ENCODE measurements at regions not wholly inside any gene's neighbourhood (a gene's known extent, or its start where the extent isn't known, plus 50 kb on each side); places are given as distances from the start of the nearest gene placed in this dataset.

DNA sequence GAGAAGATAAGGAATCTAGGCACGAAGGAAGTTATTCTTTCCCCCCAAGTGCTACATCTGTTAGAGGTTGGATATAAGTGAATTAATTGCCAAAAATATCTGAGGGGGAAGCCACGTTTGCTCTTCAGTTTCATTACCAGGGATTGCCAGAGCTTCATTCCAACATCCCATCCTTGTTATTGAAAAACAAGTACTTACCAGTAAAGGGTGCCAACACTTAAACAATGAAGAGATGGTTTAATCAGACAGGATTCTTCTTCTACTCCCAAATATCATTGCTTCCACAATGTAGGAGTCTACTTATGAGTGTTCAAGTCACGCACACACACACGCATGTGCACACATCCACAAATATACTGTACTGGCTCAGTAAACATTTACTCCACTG lies 312.4 kb downstream of the RPAP3 start:
- TF ChIP-seq, protein P1, sequence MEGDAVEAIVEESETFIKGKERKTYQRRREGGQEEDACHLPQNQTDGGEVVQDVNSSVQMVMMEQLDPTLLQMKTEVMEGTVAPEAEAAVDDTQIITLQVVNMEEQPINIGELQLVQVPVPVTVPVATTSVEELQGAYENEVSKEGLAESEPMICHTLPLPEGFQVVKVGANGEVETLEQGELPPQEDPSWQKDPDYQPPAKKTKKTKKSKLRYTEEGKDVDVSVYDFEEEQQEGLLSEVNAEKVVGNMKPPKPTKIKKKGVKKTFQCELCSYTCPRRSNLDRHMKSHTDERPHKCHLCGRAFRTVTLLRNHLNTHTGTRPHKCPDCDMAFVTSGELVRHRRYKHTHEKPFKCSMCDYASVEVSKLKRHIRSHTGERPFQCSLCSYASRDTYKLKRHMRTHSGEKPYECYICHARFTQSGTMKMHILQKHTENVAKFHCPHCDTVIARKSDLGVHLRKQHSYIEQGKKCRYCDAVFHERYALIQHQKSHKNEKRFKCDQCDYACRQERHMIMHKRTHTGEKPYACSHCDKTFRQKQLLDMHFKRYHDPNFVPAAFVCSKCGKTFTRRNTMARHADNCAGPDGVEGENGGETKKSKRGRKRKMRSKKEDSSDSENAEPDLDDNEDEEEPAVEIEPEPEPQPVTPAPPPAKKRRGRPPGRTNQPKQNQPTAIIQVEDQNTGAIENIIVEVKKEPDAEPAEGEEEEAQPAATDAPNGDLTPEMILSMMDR (IDR thresholded peaks at IDR 0.05; ENCODE audit: low read length, missing control alignments): no peak
- H3K4me3 ChIP-seq (replicated peaks; ENCODE audit: low read depth, low read length): peak overlapping the region; percentile 23
- DNase-seq (ENCODE audit: low read depth): peak; percentile 76

GRCh38 chr12:47391566-47391965 lies 311.8 kb upstream of the AMIGO2 start:
- TF ChIP-seq, protein P1 (IDR thresholded peaks at IDR 0.05; ENCODE audit: low read length, missing control alignments): no peak
- H3K4me3 ChIP-seq (replicated peaks; ENCODE audit: low read depth, low read length): no peak overlapping the region
- DNase-seq (ENCODE audit: low read depth): no peak

GRCh38 chr12:47388712-47389111 lies 309.0 kb upstream of the AMIGO2 start:
- no peak overlapping the region for H3K4me3 ChIP-seq (replicated peaks; ENCODE audit: low read depth, low read length)
- DNase-seq (ENCODE audit: low read depth): no peak
- TF ChIP-seq, protein P1 (IDR thresholded peaks at IDR 0.05; ENCODE audit: low read length, missing control alignments): no peak

DNA sequence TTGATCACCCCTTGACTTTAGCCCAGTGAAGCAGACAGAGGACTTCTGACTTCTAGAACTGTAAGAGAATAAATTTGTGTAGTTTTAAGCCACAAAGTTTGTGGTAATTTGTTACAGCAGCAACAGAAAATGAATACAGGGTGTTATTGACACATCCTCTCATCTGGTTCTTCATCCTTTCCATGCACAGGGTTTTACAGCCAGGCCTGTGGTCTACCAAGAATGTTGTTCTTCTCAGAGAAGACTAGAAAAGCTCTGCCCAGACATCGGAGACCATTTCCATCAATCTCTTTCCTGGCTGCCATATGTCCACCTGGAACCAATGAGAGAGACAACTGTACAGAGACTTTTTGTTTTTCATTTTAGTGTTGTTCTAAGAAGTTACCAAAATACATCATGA lies 308.2 kb upstream of the AMIGO2 start:
- H3K4me3 ChIP-seq (replicated peaks; ENCODE audit: low read depth, low read length): no peak overlapping the region
- no peak for DNase-seq (ENCODE audit: low read depth)
- TF ChIP-seq, protein P1 (IDR thresholded peaks at IDR 0.05; ENCODE audit: low read length, missing control alignments): no peak

DNA sequence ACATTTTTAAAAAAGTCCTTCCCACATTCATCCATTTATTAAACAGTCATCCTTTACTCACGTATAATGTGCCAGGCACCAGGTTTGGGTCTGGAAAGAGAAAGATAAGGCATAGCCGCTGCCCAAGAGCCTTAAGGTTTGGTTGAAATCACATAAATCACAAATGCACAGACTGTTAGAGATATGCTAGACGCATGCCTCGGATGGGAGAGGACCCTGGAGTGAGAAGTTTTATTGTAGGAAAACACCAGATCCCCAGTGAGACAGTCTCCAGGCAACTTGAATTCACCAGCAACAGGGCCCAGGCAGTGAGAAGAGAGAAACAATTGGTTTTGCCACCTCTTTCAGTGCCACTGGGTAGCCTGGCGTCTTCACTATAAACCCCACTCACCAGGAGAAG lies 305.9 kb upstream of the AMIGO2 start:
- no peak overlapping the region for H3K4me3 ChIP-seq (replicated peaks; ENCODE audit: low read depth, low read length)
- TF ChIP-seq, protein P1 (IDR thresholded peaks at IDR 0.05; ENCODE audit: low read length, missing control alignments): no peak
- no peak for DNase-seq (ENCODE audit: low read depth)

GRCh38 chr12:47383942-47384341 lies 304.2 kb upstream of the AMIGO2 start:
- TF ChIP-seq, protein P1 (IDR thresholded peaks at IDR 0.05; ENCODE audit: low read length, missing control alignments): no peak
- H3K4me3 ChIP-seq (replicated peaks; ENCODE audit: low read depth, low read length): no peak overlapping the region
- DNase-seq (ENCODE audit: low read depth): peak; percentile 87

GRCh38 chr12:47382305-47382704 lies 302.5 kb upstream of the AMIGO2 start:
- no peak for DNase-seq (ENCODE audit: low read depth)
- H3K4me3 ChIP-seq (replicated peaks; ENCODE audit: low read depth, low read length): no peak overlapping the region
- TF ChIP-seq, protein P1 (IDR thresholded peaks at IDR 0.05; ENCODE audit: low read length, missing control alignments): no peak
